Fibroblast of mammary gland (primary cell): ENCODE measurements at regions not wholly inside any gene's neighbourhood (a gene's known extent, or its start where the extent isn't known, plus 50 kb on each side); places are given as distances from the start of the nearest gene placed in this dataset.

Source experiments
- DNase-seq: peaks from one replicate; pipeline ENCODE4 v3.0.0-alpha.2; 2010; ENCODE audit warnings: low read depth
- H3K4me3 ChIP-seq: 2 replicates; pipeline ENCODE4 v1.5.1; 2011; ENCODE audit warnings: low read depth, mild to moderate bottlenecking, low read length, moderate library complexity; ENCODE audit not compliant: control insufficient read depth
- CTCF ChIP-seq: conservative IDR thresholded peaks from 2 replicates; pipeline ENCODE4 v1.5.1; 2011; ENCODE audit warnings: low read depth, low read length, inconsistent platforms; ENCODE audit not compliant: control insufficient read depth, insufficient read depth

GRCh38 chr6:113660819-113661218 lies 196.3 kb upstream of the MARCKS start:
- DNase-seq: no peak
- no peak overlapping the region for H3K4me3 ChIP-seq
- no peak for TF ChIP-seq CTCF

- no peak overlapping the region for H3K4me3 ChIP-seq
- TF ChIP-seq CTCF: no peak
- DNase-seq: no peak
Observed at GRCh38 chr6:113662093-113662665, 195.0 kb upstream of the MARCKS start.

- no peak for DNase-seq
- H3K4me3 ChIP-seq: no peak overlapping the region
- TF ChIP-seq CTCF: no peak
Observed at GRCh38 chr6:113662688-113663333, 194.3 kb upstream of the MARCKS start.

- TF ChIP-seq CTCF: no peak
- DNase-seq: no peak
- H3K4me3 ChIP-seq: no peak overlapping the region
Observed at GRCh38 chr6:113664909-113665308, 192.2 kb upstream of the MARCKS start.

GRCh38 chr6:113668641-113669408 lies 188.3 kb upstream of the MARCKS start:
- no peak for TF ChIP-seq CTCF
- H3K4me3 ChIP-seq: no peak overlapping the region
- DNase-seq: no peak

GRCh38 chr6:113669606-113670005 lies 187.5 kb upstream of the MARCKS start:
- DNase-seq: no peak
- no peak for TF ChIP-seq CTCF

More at GRCh38 chr6:113669606-113670005, 187.5 kb upstream of the MARCKS start:
- H3K4me3 ChIP-seq: no peak overlapping the region
